ENCODE measurements at regions not wholly inside any gene's neighbourhood (a gene's known extent, or its start where the extent isn't known, plus 50 kb on each side); places are given as distances from the start of the nearest gene placed in this dataset.

GRCh38 chrX:81348388-81348787, 146.5 kb downstream of the SH3BGRL start:
- TF ChIP-seq POLR2A (IDR thresholded peaks at IDR 0.05) (no peak), CTCF (IDR thresholded peaks at IDR 0.05) (no peak)
- DNase-seq (ENCODE audit: low spot score in 2 of 2): no peak
- H3K4me3 ChIP-seq (ENCODE audit: low read depth, poor library complexity, severe bottlenecking): no peak overlapping the region
- whole genome bisulfite sequencing, 2 donors: 91 to 97% methylated on average over 3 of the region's 3 CpGs
- intact Hi-C loops (cut with DNase I; ENCODE audit: low total_unique reads): no loop called here

- DNase-seq (ENCODE audit: low spot score in 2 of 2): no peak
- no peak overlapping the region for H3K4me3 ChIP-seq (ENCODE audit: low read depth, poor library complexity, severe bottlenecking)
- no peak for TF ChIP-seq CTCF (IDR thresholded peaks at IDR 0.05)
- TF ChIP-seq POLR2A (IDR thresholded peaks at IDR 0.05): no peak
- intact Hi-C loops (cut with DNase I; ENCODE audit: low total_unique reads): no loop called here
- 72 to 83% methylated on average over 4 of the region's 4 CpGs for WGBS, 2 donors
Measured at GRCh38 chrX:81354954-81355353, 153.1 kb downstream of the SH3BGRL start.

- TF ChIP-seq CTCF (IDR thresholded peaks at IDR 0.05) (no peak), POLR2A (IDR thresholded peaks at IDR 0.05) (no peak)
- WGBS, 2 donors: 19 to 20% methylated on average over 4 of the region's 4 CpGs
- intact Hi-C loops (cut with DNase I; ENCODE audit: low total_unique reads): no loop called here
- H3K4me3 ChIP-seq (ENCODE audit: low read depth, poor library complexity, severe bottlenecking): no peak overlapping the region
- no peak for DNase-seq (ENCODE audit: low spot score in 2 of 2)
Measured at GRCh38 chrX:81355436-81355835, 153.5 kb downstream of the SH3BGRL start.

- 81 to 82% methylated on average over 3 of the region's 3 CpGs for WGBS, 2 donors
- intact Hi-C loops (cut with DNase I; ENCODE audit: low total_unique reads): no loop called here
- no peak for DNase-seq (ENCODE audit: low spot score in 2 of 2)
- no peak for TF ChIP-seq CTCF (IDR thresholded peaks at IDR 0.05)
- TF ChIP-seq POLR2A (IDR thresholded peaks at IDR 0.05): no peak
- H3K4me3 ChIP-seq (ENCODE audit: low read depth, poor library complexity, severe bottlenecking): no peak overlapping the region
Measured at GRCh38 chrX:81367291-81367690, 165.4 kb downstream of the SH3BGRL start.

- TF ChIP-seq POLR2A (IDR thresholded peaks at IDR 0.05) (no peak), CTCF (IDR thresholded peaks at IDR 0.05) (no peak)
- intact Hi-C loops (cut with DNase I; ENCODE audit: low total_unique reads): loop anchor here (5.0 kb wide), 1 partner anchor 1295 kb away; no protein-coding TSS in a partner anchor
- WGBS, 2 donors: 14 to 19% methylated on average over 2 of the region's 2 CpGs
- H3K4me3 ChIP-seq (ENCODE audit: low read depth, poor library complexity, severe bottlenecking): no peak overlapping the region
- no peak for DNase-seq (ENCODE audit: low spot score in 2 of 2)
Measured at GRCh38 chrX:81377329-81377728, 175.4 kb downstream of the SH3BGRL start.

- no peak overlapping the region for H3K4me3 ChIP-seq (ENCODE audit: low read depth, poor library complexity, severe bottlenecking)
- no peak for DNase-seq (ENCODE audit: low spot score in 2 of 2)
- no peak for TF ChIP-seq POLR2A (IDR thresholded peaks at IDR 0.05)
- no peak for TF ChIP-seq CTCF (IDR thresholded peaks at IDR 0.05)
- intact Hi-C loops (cut with DNase I; ENCODE audit: low total_unique reads): loop anchor here (5.0 kb wide), 1 partner anchor 1294 kb away; no protein-coding TSS in a partner anchor
- WGBS, 2 donors: 41 to 58% methylated on average over 1 of the region's 1 CpG
Measured at GRCh38 chrX:81378560-81378959, 176.7 kb downstream of the SH3BGRL start.

All from lower leg skin (tissue), 4 donors.